MM.1S (cell line): ENCODE measurements at regions not wholly inside any gene's neighbourhood (a gene's known extent, or its start where the extent isn't known, plus 50 kb on each side); places are given as distances from the start of the nearest gene placed in this dataset.

ENCODE experiments used
- CTCF ChIP-seq: fragments of 300-600 bp; sonication (generic); IDR thresholded peaks from 2 replicates; pipeline ENCODE4 v1.5.1; 2016; ENCODE audit warnings: antibody characterized with exemption, low read length, mixed read lengths
- EZH2phosphoT487 ChIP-seq: fragments of 300-600 bp; sonication (generic); IDR thresholded peaks from 2 replicates; pipeline ENCODE4 v1.6.1; 2018; ENCODE audit warnings: antibody characterized with exemption, low read length

- no peak for TF ChIP-seq CTCF
- no peak for TF ChIP-seq EZH2phosphoT487
Measured at GRCh38 chr4:22021106-22021505, 72.5 kb upstream of the KCNIP4 start.
